ENCODE measurements at regions not wholly inside any gene's neighbourhood (a gene's known extent, or its start where the extent isn't known, plus 50 kb on each side); places are given as distances from the start of the nearest gene placed in this dataset.

DNA sequence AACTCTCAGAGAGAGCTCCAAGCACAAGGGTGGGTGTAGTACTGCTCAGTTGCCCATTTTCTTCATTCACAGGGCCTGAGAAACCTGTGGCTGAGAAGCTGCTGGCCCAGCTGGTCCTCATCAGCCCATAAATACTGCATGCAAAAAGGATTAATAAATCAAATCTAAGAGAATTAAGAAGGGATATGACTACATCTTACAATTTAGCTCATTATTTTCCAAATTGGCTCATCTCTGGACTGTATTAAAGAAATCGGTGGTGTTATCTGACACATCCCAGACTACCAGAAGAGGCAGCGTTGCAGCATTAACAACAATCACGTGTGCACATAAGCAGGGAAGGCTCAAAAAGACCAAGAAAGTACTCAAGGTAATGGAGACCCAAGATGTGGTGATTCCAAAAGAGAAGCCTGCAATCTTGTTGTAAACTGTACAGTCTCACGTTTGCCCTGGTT lies 90.7 kb downstream of the CD24 start:
- TF ChIP-seq, protein P1, sequence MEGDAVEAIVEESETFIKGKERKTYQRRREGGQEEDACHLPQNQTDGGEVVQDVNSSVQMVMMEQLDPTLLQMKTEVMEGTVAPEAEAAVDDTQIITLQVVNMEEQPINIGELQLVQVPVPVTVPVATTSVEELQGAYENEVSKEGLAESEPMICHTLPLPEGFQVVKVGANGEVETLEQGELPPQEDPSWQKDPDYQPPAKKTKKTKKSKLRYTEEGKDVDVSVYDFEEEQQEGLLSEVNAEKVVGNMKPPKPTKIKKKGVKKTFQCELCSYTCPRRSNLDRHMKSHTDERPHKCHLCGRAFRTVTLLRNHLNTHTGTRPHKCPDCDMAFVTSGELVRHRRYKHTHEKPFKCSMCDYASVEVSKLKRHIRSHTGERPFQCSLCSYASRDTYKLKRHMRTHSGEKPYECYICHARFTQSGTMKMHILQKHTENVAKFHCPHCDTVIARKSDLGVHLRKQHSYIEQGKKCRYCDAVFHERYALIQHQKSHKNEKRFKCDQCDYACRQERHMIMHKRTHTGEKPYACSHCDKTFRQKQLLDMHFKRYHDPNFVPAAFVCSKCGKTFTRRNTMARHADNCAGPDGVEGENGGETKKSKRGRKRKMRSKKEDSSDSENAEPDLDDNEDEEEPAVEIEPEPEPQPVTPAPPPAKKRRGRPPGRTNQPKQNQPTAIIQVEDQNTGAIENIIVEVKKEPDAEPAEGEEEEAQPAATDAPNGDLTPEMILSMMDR (IDR thresholded peaks at IDR 0.05) = peak; percentile 22; the same call in 1 of the 2 replicates

GRCh38 chr6:106882601-106883518 lies 91.7 kb downstream of the CD24 start:
- TF ChIP-seq, protein P1 (IDR thresholded peaks at IDR 0.05) = no peak

DNA sequence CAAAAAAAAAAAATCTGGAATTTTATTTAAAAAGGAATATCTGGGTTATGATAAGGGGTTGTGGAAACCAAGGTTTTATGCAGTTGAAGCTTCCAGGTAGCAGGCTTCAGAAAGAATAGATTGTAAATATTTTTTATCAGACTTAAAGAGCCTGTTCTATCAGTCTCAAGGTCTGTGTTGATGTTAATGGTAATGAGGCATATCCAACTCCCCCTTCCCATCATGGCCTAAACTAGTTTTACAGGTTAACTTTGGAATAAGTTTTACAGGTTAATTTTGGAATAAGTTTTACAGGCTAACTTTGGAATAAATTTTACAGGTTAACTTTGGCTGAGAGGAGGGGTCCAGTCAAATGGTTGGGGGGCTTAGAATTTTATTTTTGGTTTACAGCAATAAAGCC lies 92.4 kb downstream of the CD24 start:
- TF ChIP-seq, protein P1 (IDR thresholded peaks at IDR 0.05) = no peak

GRCh38 chr6:106880952-106881351 lies 93.6 kb downstream of the CD24 start:
- TF ChIP-seq, protein P1 (IDR thresholded peaks at IDR 0.05) = no peak

DNA sequence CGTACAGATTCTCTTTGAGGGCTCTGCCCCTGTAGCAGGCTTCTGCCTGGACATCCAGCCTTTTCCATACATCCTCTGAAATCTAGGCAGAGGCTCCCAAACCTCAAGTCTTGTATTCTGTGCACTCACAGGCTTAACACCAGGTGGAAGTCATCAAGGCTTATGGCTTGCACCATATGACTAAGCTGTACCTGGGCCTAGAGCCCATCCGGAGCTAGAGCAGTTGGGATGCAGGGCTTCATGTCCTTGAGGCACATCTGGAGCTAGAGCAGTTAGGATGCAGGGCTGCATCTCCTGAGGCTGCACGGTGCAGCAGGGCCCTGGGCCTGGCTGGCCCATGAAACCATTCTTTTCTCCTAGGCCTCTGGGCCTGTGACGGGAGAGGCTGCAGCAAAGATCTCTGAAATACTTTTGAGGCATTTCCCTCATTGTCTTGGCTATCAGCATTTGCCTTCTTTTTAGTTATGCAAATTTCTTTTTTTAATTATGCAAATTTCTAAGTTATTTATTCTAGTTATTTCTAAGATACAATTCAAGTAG lies 98.7 kb downstream of the CD24 start:
- TF ChIP-seq, protein P1 (IDR thresholded peaks at IDR 0.05) = no peak

DNA sequence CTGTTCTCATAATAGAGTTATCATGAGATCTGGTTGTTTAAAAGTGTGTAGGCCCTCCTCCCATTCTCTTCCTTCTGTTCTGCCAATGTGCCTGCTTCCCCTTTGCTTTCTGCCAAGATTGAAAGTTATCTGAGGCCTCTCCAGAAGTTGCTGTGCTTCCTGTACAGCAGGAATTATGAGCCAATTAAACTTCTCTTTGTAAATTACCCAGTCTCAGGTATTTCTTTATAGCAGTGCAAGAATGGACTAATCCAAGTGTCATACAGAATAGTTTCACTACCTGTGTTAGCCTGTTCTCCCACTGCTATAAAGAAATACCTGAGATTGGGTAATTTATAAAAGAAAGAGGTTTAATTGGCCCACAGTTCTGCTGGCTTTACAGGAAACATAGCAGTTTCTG lies 100.0 kb downstream of the CD24 start:
- TF ChIP-seq, protein P1 (IDR thresholded peaks at IDR 0.05) = no peak

DNA sequence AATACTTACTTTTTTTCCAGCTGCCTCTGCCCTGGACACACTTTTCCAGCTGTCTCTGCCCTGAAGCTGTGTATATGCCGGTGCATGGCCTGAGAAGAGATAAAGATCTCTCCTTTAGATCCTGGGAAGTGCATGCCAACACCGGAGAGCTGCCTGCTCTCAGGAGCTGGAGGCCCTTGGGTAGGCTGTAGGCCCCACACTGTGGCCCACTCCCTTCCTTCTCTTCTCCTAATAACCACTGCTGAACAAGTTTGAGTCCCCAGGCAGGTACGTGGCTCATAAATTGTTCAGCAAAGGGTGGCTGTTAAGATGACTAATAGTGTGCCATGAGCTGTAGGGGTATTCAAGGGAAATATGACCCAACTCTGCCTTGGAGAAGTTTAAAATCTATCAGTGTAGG lies 102.5 kb downstream of the CD24 start:
- TF ChIP-seq, protein P1 (IDR thresholded peaks at IDR 0.05) = no peak

Measured in LNCAP (cell line).